Tibial nerve (tissue), 4 donors: ENCODE measurements at regions not wholly inside any gene's neighbourhood (a gene's known extent, or its start where the extent isn't known, plus 50 kb on each side); places are given as distances from the start of the nearest gene placed in this dataset.

Experiments used
- EP300 ChIP-seq, 2 donors: sonication (generic); formaldehyde crosslinking; IDR thresholded peaks; one replicate each; pipeline ENCODE4 v1.6.1; 2017; ENCODE audit warnings: antibody characterized with exemption in 2 of 2, mild to moderate bottlenecking in 1 of 2
- POLR2A ChIP-seq, 2 donors: fragments of 450-650 bp; IDR thresholded peaks; one replicate each; pipeline ENCODE4 v1.6.1; 2017; ENCODE audit warnings: antibody characterized with exemption in 2 of 2, mild to moderate bottlenecking in 2 of 2, moderate library complexity in 2 of 2
- TF ChIP-seq, protein P1 (sequence below), 5 experiments: fragments of 200-600 bp in 3 of 5; fragments of 450-650 bp in 2 of 5; sonication (generic) in 3 of 5; IDR thresholded peaks; one replicate each; pipeline ENCODE4 v1.5.1; 2016 to 2019; ENCODE audit warnings: antibody characterized with exemption in 5 of 5, mild to moderate bottlenecking in 3 of 5, moderate library complexity in 2 of 5

DNA sequence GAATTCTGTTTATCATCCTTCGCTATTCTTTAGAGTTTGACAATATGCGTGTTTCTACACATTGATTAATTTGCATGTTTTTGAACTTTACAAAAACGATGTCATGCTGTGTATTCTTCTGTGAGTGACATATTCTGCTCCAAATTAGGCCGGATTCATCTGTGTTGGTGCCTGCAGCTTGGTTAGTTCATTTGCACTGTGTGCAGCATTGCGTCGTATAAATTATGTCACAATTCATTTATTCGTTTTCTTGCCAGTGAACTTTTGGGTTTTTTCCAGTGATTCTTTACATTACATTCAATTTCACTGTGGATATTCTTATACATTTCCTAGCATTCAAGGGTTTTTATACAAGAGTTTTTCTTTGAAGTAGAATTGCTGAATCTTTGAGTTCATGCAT lies 118.3 kb downstream of the KCNF1 start:
- TF ChIP-seq, protein P1, sequence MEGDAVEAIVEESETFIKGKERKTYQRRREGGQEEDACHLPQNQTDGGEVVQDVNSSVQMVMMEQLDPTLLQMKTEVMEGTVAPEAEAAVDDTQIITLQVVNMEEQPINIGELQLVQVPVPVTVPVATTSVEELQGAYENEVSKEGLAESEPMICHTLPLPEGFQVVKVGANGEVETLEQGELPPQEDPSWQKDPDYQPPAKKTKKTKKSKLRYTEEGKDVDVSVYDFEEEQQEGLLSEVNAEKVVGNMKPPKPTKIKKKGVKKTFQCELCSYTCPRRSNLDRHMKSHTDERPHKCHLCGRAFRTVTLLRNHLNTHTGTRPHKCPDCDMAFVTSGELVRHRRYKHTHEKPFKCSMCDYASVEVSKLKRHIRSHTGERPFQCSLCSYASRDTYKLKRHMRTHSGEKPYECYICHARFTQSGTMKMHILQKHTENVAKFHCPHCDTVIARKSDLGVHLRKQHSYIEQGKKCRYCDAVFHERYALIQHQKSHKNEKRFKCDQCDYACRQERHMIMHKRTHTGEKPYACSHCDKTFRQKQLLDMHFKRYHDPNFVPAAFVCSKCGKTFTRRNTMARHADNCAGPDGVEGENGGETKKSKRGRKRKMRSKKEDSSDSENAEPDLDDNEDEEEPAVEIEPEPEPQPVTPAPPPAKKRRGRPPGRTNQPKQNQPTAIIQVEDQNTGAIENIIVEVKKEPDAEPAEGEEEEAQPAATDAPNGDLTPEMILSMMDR (IDR thresholded peaks at IDR 0.05) = no peak
- no peak for TF ChIP-seq POLR2A (IDR thresholded peaks at IDR 0.05)
- no peak for TF ChIP-seq EP300 (IDR thresholded peaks at IDR 0.05)
